H7 (cell line): ENCODE measurements at regions not wholly inside any gene's neighbourhood (a gene's known extent, or its start where the extent isn't known, plus 50 kb on each side); places are given as distances from the start of the nearest gene placed in this dataset.
"Not testable (repeated sequence)": the region's sequence is repeated elsewhere in the genome, so short reads cannot be mapped to it uniquely, and the experiment has no call there.

ENCODE experiments used
- DNase-seq: peaks from one replicate; pipeline ENCODE4 v3.0.0; 2012
- H3K27me3 ChIP-seq: 2 replicates; pipeline ENCODE4 v1.6.0; 2011; ENCODE audit warnings: mild to moderate bottlenecking, low read length; ENCODE audit not compliant: control insufficient read depth, insufficient read depth
- H3K36me3 ChIP-seq: replicated peaks from 2 replicates; pipeline ENCODE4 v1.5.1; 2011; ENCODE audit warnings: low read length; ENCODE audit not compliant: control insufficient read depth, insufficient read depth
- H3K4me3 ChIP-seq: 2 replicates; pipeline ENCODE4 v1.5.1; 2011; ENCODE audit warnings: low read depth, mild to moderate bottlenecking, control low read depth, low read length, moderate library complexity; ENCODE audit not compliant: insufficient read depth

DNA sequence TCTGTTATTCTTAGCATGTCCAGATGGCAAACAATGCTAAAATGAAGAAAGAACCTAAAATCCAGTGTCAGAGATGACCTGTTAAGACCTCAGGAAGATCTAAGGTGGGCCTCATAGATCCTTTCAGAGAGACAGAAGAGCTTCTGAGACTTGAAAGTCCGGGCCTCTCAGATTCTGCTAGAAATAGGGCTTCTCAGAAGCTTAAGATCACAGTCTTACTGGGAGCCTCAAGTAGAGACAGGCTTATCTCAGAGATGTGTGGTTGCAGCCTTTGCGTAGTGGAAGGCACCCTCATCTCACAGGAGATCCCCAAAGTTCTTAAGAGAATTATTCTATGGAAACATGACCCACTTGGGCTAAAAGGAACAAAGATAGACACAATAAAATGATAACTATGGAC, 642.8 kb downstream of the TNS3 start:
- Histone ChIP-seq H3K4me3 (no peak overlapping the region), H3K36me3 (no peaks in the 10 kb centered on the region), H3K27me3 (no peaks in the 10 kb centered on the region)
- DNase-seq: no peak

DNA sequence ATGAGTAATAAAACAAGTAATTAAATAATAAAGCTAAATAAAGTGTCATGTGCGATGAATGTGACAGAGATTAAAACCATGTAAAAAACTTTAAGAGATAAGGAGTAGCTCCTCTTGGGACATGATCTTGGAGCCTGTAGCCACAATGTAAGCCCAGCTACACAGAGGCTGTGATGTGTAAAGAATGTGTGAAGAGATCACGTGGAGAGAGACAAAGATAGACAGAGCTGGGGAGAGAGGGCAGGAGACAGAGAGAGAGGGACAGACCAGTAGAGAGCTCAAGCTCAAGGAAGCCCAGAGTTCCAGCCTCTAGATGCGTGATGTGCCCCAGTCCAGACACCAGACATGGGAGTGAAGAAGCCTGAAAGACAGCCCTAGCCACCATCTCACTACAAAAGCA, 644.1 kb downstream of the TNS3 start:
- no peaks in the 10 kb centered on the region for H3K27me3 ChIP-seq
- no peak for DNase-seq
- no peak overlapping the region for H3K4me3 ChIP-seq
- H3K36me3 ChIP-seq: no peaks in the 10 kb centered on the region

- H3K27me3 ChIP-seq: no peaks in the 10 kb centered on the region
- no peaks in the 10 kb centered on the region for H3K36me3 ChIP-seq
- H3K4me3 ChIP-seq: no peak overlapping the region
- no peak for DNase-seq
These were observed 647.6 kb downstream of the TNS3 start for GRCh38 chr7:46934198-46934825.

DNA sequence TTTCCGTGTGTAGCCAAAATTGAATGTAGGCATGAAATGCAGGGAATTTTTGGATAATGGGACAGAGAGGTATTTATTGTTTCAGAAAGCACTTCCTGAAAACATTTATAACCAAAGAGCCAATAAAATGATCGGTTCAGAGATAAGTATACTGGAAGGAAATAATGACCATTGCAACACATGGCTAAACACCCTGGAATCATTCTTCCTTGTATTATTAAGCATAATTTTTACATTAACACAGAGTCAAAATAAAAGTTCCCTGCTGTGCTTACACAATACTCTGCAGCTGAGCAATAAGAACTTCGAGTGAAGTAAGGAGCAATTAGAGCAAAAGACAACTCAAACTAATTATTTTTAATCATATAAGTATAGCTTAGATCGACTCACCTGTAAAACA, 648.3 kb downstream of the TNS3 start:
- no peaks in the 10 kb centered on the region for H3K36me3 ChIP-seq
- H3K4me3 ChIP-seq: no peak overlapping the region
- H3K27me3 ChIP-seq: no peaks in the 10 kb centered on the region
- DNase-seq: no peak

DNA sequence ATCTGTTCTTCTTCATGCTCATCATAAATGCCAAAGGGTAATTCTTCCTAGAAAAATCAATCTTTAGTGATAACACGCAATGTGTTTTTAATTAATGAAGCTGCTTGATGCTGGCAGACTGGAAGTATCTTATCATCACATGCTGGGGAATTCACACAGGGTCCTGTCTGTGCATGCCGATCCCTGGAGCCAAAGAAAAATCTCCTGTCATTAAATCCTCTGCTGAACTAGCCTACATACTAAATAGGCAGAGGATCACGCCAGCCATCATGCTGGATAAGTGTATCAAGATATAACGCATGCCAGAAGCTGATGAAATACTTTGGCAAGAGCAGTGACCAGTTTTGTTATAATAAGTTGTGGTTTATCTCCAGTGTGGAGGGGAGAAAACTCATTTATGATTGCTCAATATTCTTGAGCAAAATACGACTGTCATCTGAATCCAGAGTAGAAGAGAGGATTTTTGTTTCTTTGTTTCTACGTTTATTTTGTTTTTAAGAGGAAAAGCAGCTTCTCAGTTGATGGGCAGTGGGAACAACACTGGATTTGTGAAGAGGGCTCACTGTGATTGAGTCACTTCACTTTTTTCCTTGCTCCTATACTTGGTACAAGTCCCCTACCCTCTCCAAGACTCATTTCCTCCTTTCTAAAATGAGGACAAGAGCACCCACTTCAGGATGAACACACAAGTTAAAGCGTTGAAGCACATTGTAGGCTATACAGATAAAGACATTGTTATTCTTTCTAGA, 649.1 kb downstream of the TNS3 start:
- no peaks in the 10 kb centered on the region for H3K36me3 ChIP-seq
- H3K27me3 ChIP-seq: no peaks in the 10 kb centered on the region
- no peak for DNase-seq
- no peak overlapping the region for H3K4me3 ChIP-seq

- Histone ChIP-seq H3K36me3 (no peaks in the 10 kb centered on the region), H3K27me3 (no peaks in the 10 kb centered on the region), H3K4me3 (no peak overlapping the region)
- no peak for DNase-seq
These were observed 649.6 kb downstream of the TNS3 start for GRCh38 chr7:46932306-46932675.

DNA sequence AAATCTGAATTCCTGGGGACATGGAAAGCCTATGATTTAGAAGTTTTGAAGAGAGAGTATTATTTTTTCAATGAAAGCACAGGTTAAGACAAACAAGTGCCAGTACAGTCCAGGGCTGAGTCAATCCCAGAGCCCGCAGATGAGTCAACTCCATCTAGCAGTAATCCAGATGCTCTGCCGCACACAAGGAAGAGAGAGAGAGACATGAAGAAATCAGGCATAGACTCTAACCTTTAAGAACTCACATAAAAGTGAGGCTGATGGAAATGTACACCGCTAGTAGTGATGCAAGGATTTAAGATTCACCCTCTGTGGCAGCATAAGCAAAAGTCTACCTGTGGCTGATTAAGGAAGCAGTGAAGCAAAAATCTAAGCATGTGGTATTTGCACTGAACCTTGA, 651.5 kb downstream of the TNS3 start:
- DNase-seq: no peak
- Histone ChIP-seq H3K36me3 (no peaks in the 10 kb centered on the region), H3K27me3 (no peaks in the 10 kb centered on the region), H3K4me3 (no peak overlapping the region)

DNA sequence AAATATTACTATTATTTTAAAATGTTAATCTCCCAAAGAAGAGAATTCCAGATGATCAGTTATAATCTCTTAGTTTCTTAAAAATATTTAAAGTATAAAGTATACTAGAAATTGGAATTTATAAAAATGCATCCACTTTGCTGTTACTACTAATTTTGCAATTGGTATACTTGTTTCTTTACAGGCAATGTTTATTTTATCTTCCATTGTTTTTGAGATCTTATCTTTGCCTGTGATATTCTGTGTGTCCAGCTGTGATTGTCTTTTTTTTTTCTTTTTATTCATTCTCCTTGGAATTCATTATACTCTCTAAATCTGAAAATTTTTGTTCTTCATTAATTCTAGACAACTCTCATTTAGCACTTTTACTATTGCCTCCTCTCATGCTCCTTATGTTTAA, 652.6 kb downstream of the TNS3 start:
- no peaks in the 10 kb centered on the region for H3K27me3 ChIP-seq
- no peaks in the 10 kb centered on the region for H3K36me3 ChIP-seq
- no peak for DNase-seq
- no peak overlapping the region for H3K4me3 ChIP-seq

GRCh38 chr7:46928719-46929118, 653.2 kb downstream of the TNS3 start:
- no peak for DNase-seq
- no peaks in the 10 kb centered on the region for H3K36me3 ChIP-seq
- H3K27me3 ChIP-seq: no peaks in the 10 kb centered on the region
- no peak overlapping the region for H3K4me3 ChIP-seq

GRCh38 chr7:46927131-46927810, 654.6 kb downstream of the TNS3 start:
- no peak overlapping the region for H3K4me3 ChIP-seq
- DNase-seq: no peak
- H3K36me3 ChIP-seq: no peaks in the 10 kb centered on the region
- no peaks in the 10 kb centered on the region for H3K27me3 ChIP-seq

DNA sequence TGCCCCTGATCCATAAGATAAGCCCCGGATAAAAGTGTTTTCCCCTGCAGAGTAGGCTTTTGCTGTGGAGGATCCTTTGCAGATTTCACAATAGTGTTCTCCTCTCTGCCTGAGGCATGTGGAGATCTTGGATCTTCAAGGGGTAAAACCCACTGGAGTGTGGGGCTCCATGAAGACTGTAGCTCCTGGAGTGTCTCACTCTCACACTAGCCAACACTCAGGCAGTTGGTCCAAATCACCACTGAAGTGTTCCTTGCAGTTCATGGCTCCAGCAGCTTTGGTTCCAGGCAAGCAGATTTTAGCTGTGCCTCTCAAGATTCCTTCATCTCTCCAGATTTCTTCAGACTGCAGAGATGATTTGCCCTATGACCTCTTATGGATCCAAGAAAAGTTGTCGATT, 665.3 kb downstream of the TNS3 start:
- Histone ChIP-seq H3K36me3 (no peaks in the 10 kb centered on the region), H3K27me3 (no peaks in the 10 kb centered on the region), H3K4me3 (no peak overlapping the region)
- no peak for DNase-seq

GRCh38 chr7:46912692-46913091, 669.2 kb downstream of the TNS3 start:
- Histone ChIP-seq H3K4me3 (no peak overlapping the region), H3K36me3 (no peaks in the 10 kb centered on the region), H3K27me3 (no peaks in the 10 kb centered on the region)
- DNase-seq: no peak

DNA sequence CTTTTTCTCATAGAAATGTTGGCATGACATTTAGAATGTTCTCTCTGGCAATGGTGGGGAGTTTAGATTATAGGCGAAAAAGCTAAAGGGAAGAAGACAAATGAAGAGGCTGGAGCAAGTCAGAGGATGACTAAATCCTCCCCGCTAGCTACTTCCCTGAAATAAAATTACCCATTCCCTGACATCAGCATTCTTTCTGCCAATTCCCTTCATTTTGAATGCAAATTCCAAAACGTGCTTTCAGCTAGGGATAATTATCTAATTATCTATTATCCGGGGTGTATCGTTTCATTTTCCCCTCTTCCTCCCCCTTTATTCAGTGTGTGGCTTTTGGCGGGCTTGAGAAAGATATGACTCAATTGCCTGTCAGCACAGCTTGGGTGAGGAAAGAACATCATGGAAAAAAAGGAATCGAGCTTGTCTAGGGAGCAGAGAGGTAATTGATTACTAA, 672.3 kb downstream of the TNS3 start:
- no peaks in the 10 kb centered on the region for H3K36me3 ChIP-seq
- H3K27me3 ChIP-seq: no peaks in the 10 kb centered on the region
- no peak for DNase-seq
- H3K4me3 ChIP-seq: no peak overlapping the region

DNA sequence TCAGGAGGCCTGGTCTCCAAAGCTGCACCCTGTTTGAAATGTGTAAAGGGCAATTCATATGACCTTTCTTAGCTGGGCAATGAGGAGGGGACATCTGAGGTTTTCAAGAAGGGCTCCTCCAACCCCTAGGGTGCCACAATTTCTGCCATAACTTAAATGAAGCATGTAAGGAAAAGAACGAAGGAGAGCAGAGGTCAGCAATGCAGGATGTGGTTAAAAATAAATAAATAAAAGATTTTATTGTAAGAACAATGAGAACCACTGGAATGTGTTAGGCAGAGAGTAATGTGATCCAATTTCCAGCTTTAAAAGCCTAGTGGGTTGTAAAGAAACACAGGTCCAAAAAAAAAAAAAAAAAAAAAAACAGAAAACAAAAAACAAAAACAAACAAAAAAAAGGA, 673.1 kb downstream of the TNS3 start:
- DNase-seq: no peak
- Histone ChIP-seq H3K4me3 (no peak overlapping the region), H3K27me3 (no peaks in the 10 kb centered on the region), H3K36me3 (no peaks in the 10 kb centered on the region)

- H3K27me3 ChIP-seq, DNase-seq, H3K36me3 ChIP-seq, H3K4me3 ChIP-seq: not testable (repeated sequence)
These were observed 677.4 kb downstream of the TNS3 start for GRCh38 chr7:46904523-46904922.
